GM12891 (cell line): ENCODE measurements at regions not wholly inside any gene's neighbourhood (a gene's known extent, or its start where the extent isn't known, plus 50 kb on each side); places are given as distances from the start of the nearest gene placed in this dataset.

Experiments
- DNase-seq: peaks from one replicate; pipeline ENCODE4 v3.0.0; 2011; ENCODE audit warnings: low spot score; ENCODE audit not compliant: insufficient read length
- FAIRE-seq: peaks from 2 replicates; lab custom pipeline; 2011; peaks lifted over from hg19 to GRCh38; lab: Jason Lieb, UNC
- PAX5 ChIP-seq: IDR thresholded peaks from 2 replicates; pipeline ENCODE4 v1.6.1; 2011; ENCODE audit warnings: low read length, moderate library complexity, mild to moderate bottlenecking; ENCODE audit not compliant: insufficient read depth, severe bottlenecking
- POLR2A ChIP-seq: IDR thresholded peaks from 2 replicates; pipeline ENCODE4 v1.6.1; 2011; ENCODE audit warnings: low read depth, low read length, control low read depth
- POLR2AphosphoS5 ChIP-seq: IDR thresholded peaks from 2 replicates; pipeline ENCODE4 v1.6.1; 2011; ENCODE audit warnings: low read depth, low read length, control low read depth
- POU2F2 ChIP-seq: IDR thresholded peaks from 2 replicates; pipeline ENCODE4 v1.6.1; 2011; ENCODE audit warnings: low read depth, mild to moderate bottlenecking, control low read depth, low read length, moderate library complexity
- SPI1 ChIP-seq: IDR thresholded peaks from 2 replicates; pipeline ENCODE4 v1.6.1; 2011; ENCODE audit warnings: low read depth, low read length, control low read depth
- TAF1 ChIP-seq: IDR thresholded peaks from 2 replicates; pipeline ENCODE4 v1.6.1; 2011; ENCODE audit warnings: low read depth, low read length, control low read depth

GRCh38 chr13:80096383-80096782, 244.5 kb downstream of the SPRY2 start:
- no peak for DNase-seq
- FAIRE-seq: no peak
- TF ChIP-seq SPI1 (no peak), TAF1 (no peak), PAX5 (no peak), POU2F2 (no peak), POLR2AphosphoS5 (no peak), POLR2A (no peak)

GRCh38 chr13:80094526-80094925, 246.4 kb downstream of the SPRY2 start:
- no peak for DNase-seq
- FAIRE-seq: no peak
- TF ChIP-seq PAX5: no peak
- TF ChIP-seq POU2F2: no peak
- no peak for TF ChIP-seq SPI1
- no peak for TF ChIP-seq POLR2A
- TF ChIP-seq POLR2AphosphoS5: no peak
- TF ChIP-seq TAF1: no peak

- FAIRE-seq (no peak), DNase-seq (no peak)
- TF ChIP-seq PAX5 (no peak), POLR2AphosphoS5 (no peak), POLR2A (no peak), SPI1 (no peak), POU2F2 (no peak), TAF1 (no peak)
Measured at GRCh38 chr13:80093888-80094287, 247.0 kb downstream of the SPRY2 start.

GRCh38 chr13:80086304-80086721, 254.6 kb downstream of the SPRY2 start:
- FAIRE-seq: no peak
- no peak for DNase-seq
- TF ChIP-seq POLR2AphosphoS5 (no peak), POU2F2 (no peak), PAX5 (no peak), SPI1 (no peak), POLR2A (no peak), TAF1 (no peak)

- no peak for TF ChIP-seq POU2F2
- no peak for TF ChIP-seq PAX5
- TF ChIP-seq POLR2AphosphoS5: no peak
- FAIRE-seq: no peak
- no peak for DNase-seq
Measured at GRCh38 chr13:80083853-80084676, 256.9 kb downstream of the SPRY2 start.

GRCh38 chr13:80083081-80083852, 257.7 kb downstream of the SPRY2 start:
- no peak for FAIRE-seq
- TF ChIP-seq POLR2A: no peak
- TF ChIP-seq POU2F2: no peak
- DNase-seq: no peak

GRCh38 chr13:80082396-80083080, 258.4 kb downstream of the SPRY2 start:
- no peak for DNase-seq
- no peak for FAIRE-seq
- TF ChIP-seq POLR2A (no peak), POU2F2 (no peak), PAX5 (no peak), SPI1 (no peak), TAF1 (no peak), POLR2AphosphoS5 (no peak)

GRCh38 chr13:80074811-80075210, 266.1 kb downstream of the SPRY2 start:
- FAIRE-seq: no peak
- no peak for DNase-seq
- TF ChIP-seq POLR2A (no peak), TAF1 (no peak), SPI1 (no peak), POU2F2 (no peak), POLR2AphosphoS5 (no peak), PAX5 (no peak)

- DNase-seq: no peak
- FAIRE-seq: no peak
- no peak for TF ChIP-seq SPI1
- TF ChIP-seq POLR2A: no peak
- no peak for TF ChIP-seq PAX5
- TF ChIP-seq TAF1: no peak
- no peak for TF ChIP-seq POU2F2
- TF ChIP-seq POLR2AphosphoS5: no peak
Measured at GRCh38 chr13:80074143-80074752, 266.7 kb downstream of the SPRY2 start.
